ENCODE measurements at regions not wholly inside any gene's neighbourhood (a gene's known extent, or its start where the extent isn't known, plus 50 kb on each side); places are given as distances from the start of the nearest gene placed in this dataset.
A peak's percentile ranks its signal among the peaks of the same experiment; 100 is the strongest.

GRCh38 chr16:17988839-17989238 lies 347.7 kb downstream of the NPIPA8 start:
- H3K27me3 Mint-ChIP-seq (ENCODE audit: low read depth): peaks cover 20% of the 10 kb centered on the region
- H3K4me1 Mint-ChIP-seq: peaks cover 9% of the 10 kb centered on the region
- H3K27ac Mint-ChIP-seq (ENCODE audit: unreplicated experiment): no peak overlapping the region
- peaks cover 2% of the 10 kb centered on the region for H3K9me3 Mint-ChIP-seq
- no peaks in the 10 kb centered on the region for H3K36me3 Mint-ChIP-seq (ENCODE audit: low read depth)
- no peak overlapping the region for H3K4me3 Mint-ChIP-seq
- DNase-seq (ENCODE audit: low read depth, low spot score): no peak
- TF ChIP-seq CTCF (conservative IDR thresholded peaks at IDR 0.05): no peak

GRCh38 chr16:17986991-17987390 lies 349.5 kb downstream of the NPIPA8 start:
- peaks cover 12% of the 10 kb centered on the region for H3K27me3 Mint-ChIP-seq (ENCODE audit: low read depth)
- H3K36me3 Mint-ChIP-seq (ENCODE audit: low read depth): no peaks in the 10 kb centered on the region
- peaks cover 2% of the 10 kb centered on the region for H3K9me3 Mint-ChIP-seq
- no peak for TF ChIP-seq CTCF (conservative IDR thresholded peaks at IDR 0.05)
- no peak overlapping the region for H3K27ac Mint-ChIP-seq (ENCODE audit: unreplicated experiment)
- no peak for DNase-seq (ENCODE audit: low read depth, low spot score)
- peaks cover 9% of the 10 kb centered on the region for H3K4me1 Mint-ChIP-seq
- no peak overlapping the region for H3K4me3 Mint-ChIP-seq

GRCh38 chr16:17984810-17985209 lies 351.7 kb downstream of the NPIPA8 start:
- peaks cover 9% of the 10 kb centered on the region for H3K4me1 Mint-ChIP-seq
- H3K27ac Mint-ChIP-seq (ENCODE audit: unreplicated experiment): no peak overlapping the region
- H3K36me3 Mint-ChIP-seq (ENCODE audit: low read depth): no peaks in the 10 kb centered on the region
- no peaks in the 10 kb centered on the region for H3K27me3 Mint-ChIP-seq (ENCODE audit: low read depth)
- peaks cover 2% of the 10 kb centered on the region for H3K9me3 Mint-ChIP-seq
- no peak for DNase-seq (ENCODE audit: low read depth, low spot score)
- H3K4me3 Mint-ChIP-seq: no peak overlapping the region
- TF ChIP-seq CTCF (conservative IDR thresholded peaks at IDR 0.05): no peak

- peaks cover 9% of the 10 kb centered on the region for H3K4me1 Mint-ChIP-seq
- no peaks in the 10 kb centered on the region for H3K27me3 Mint-ChIP-seq (ENCODE audit: low read depth)
- peaks cover 2% of the 10 kb centered on the region for H3K9me3 Mint-ChIP-seq
- H3K27ac Mint-ChIP-seq (ENCODE audit: unreplicated experiment): no peak overlapping the region
- no peak overlapping the region for H3K4me3 Mint-ChIP-seq
- no peaks in the 10 kb centered on the region for H3K36me3 Mint-ChIP-seq (ENCODE audit: low read depth)
- TF ChIP-seq CTCF (conservative IDR thresholded peaks at IDR 0.05): no peak
- DNase-seq (ENCODE audit: low read depth, low spot score): no peak
Observed at GRCh38 chr16:17983847-17984639, 352.5 kb downstream of the NPIPA8 start.

GRCh38 chr16:17983114-17983513 lies 353.4 kb downstream of the NPIPA8 start:
- H3K9me3 Mint-ChIP-seq: peaks cover 5% of the 10 kb centered on the region
- H3K27ac Mint-ChIP-seq (ENCODE audit: unreplicated experiment): peak overlapping the region; percentile 15
- no peak for DNase-seq (ENCODE audit: low read depth, low spot score)
- TF ChIP-seq CTCF (conservative IDR thresholded peaks at IDR 0.05): no peak
- H3K4me3 Mint-ChIP-seq: no peak overlapping the region
- H3K27me3 Mint-ChIP-seq (ENCODE audit: low read depth): no peaks in the 10 kb centered on the region
- H3K4me1 Mint-ChIP-seq: peaks cover 9% of the 10 kb centered on the region
- H3K36me3 Mint-ChIP-seq (ENCODE audit: low read depth): no peaks in the 10 kb centered on the region
